Adipocyte (in vitro differentiated cells): ENCODE measurements at regions not wholly inside any gene's neighbourhood (a gene's known extent, or its start where the extent isn't known, plus 50 kb on each side); places are given as distances from the start of the nearest gene placed in this dataset.

Experiments used
- DNase-seq: peaks from one replicate; pipeline ENCODE4 v3.0.0-alpha.2; 2015; ENCODE audit warnings: low read depth
- H3K27me3 ChIP-seq: replicated peaks from 2 replicates; pipeline ENCODE4 v1.7.0; 2013; ENCODE audit warnings: mild to moderate bottlenecking, low read length, moderate library complexity; ENCODE audit not compliant: control insufficient read depth, insufficient read depth
- H3K36me3 ChIP-seq: 2 replicates; pipeline ENCODE4 v1.7.0; 2013; ENCODE audit warnings: low read length, mild to moderate bottlenecking, moderate library complexity; ENCODE audit not compliant: control insufficient read depth, insufficient read depth, severe bottlenecking
- H3K4me1 ChIP-seq: 2 replicates; pipeline ENCODE4 v1.7.0; 2013; ENCODE audit warnings: mild to moderate bottlenecking, low read length, moderate library complexity; ENCODE audit not compliant: control insufficient read depth, insufficient read depth
- H3K4me3 ChIP-seq: 2 replicates; pipeline ENCODE4 v1.7.0; 2013; ENCODE audit warnings: mild to moderate bottlenecking, low read length, moderate library complexity
- H3K9ac ChIP-seq: 2 replicates; pipeline ENCODE4 v1.7.0; 2013; ENCODE audit warnings: mild to moderate bottlenecking, low read length, moderate library complexity
- H3K9me3 ChIP-seq: 2 replicates; pipeline ENCODE4 v1.7.0; 2013; ENCODE audit warnings: mild to moderate bottlenecking, low read length, moderate library complexity; ENCODE audit not compliant: control insufficient read depth

DNA sequence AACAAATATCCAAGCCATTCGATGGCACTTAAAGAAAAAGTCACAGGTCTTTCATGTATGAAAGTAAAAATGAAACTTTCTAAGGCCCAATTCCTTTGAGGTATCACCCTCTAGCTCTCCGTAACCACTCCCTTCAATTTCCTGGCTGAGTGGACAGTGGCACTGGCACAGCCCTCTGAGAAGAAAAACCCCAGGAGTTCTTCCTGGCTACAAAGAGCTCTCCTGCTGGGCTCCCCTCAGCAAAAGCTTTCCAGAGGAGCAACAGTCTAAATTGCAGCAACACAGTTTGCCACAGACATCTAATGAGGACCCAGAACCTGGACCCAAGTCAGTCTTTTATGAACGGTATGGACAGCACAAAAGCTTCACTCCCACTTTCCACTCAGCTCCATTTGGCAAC, 71.8 kb downstream of the FUNDC1 start:
- Histone ChIP-seq H3K27me3 (peaks cover 12% of the 10 kb centered on the region), H3K36me3 (no peaks in the 10 kb centered on the region), H3K9me3 (peaks cover 4% of the 10 kb centered on the region), H3K4me3 (no peak overlapping the region), H3K9ac (no peak overlapping the region), H3K4me1 (peaks cover 4% of the 10 kb centered on the region)
- no peak for DNase-seq

DNA sequence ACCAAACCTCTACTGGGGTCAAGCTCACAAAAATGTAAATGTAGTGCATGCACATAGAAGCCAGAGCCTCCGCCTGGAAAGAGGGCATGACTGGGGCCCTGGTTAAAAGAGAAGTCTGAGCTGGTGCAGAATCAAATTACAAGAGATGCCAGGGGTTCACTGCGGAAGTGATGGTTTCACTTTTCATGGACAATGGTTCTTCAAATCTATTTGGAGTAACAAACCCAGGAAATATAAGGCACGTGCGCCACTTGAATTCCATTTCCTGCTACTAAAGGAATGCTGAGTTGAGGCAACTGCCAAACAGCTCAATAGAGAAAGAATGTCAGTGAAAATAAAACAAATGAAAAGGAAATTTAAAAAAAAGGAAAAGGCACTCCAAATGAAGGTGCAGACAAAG, 79.8 kb downstream of the FUNDC1 start:
- Histone ChIP-seq H3K27me3 (peaks cover 14% of the 10 kb centered on the region), H3K9me3 (peaks cover 14% of the 10 kb centered on the region), H3K4me3 (no peak overlapping the region), H3K4me1 (no peaks in the 10 kb centered on the region), H3K36me3 (no peaks in the 10 kb centered on the region), H3K9ac (no peak overlapping the region)
- DNase-seq: peak; percentile 54

DNA sequence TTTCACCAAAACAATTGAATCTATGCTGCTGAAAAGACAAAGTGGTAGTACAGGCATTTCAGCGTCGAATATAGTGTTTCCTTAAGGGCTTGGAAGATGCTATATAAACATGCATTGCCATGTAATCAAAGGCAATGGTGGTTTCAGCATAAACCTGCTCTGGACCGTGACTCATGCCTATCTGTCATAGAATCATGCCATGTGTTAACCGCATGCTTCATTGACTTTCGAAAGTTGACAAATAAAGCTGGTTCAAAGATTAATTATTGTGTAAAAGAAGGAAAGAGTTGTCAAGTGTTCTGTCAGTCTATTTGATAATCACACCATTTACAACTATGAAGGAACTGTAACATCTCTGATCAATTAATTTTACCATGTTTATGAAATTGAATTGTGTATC, 83.2 kb downstream of the FUNDC1 start:
- H3K4me1 ChIP-seq: no peaks in the 10 kb centered on the region
- H3K9ac ChIP-seq: no peak overlapping the region
- no peaks in the 10 kb centered on the region for H3K36me3 ChIP-seq
- H3K27me3 ChIP-seq: peaks cover 15% of the 10 kb centered on the region
- no peak overlapping the region for H3K4me3 ChIP-seq
- DNase-seq: no peak
- peaks cover 11% of the 10 kb centered on the region for H3K9me3 ChIP-seq

DNA sequence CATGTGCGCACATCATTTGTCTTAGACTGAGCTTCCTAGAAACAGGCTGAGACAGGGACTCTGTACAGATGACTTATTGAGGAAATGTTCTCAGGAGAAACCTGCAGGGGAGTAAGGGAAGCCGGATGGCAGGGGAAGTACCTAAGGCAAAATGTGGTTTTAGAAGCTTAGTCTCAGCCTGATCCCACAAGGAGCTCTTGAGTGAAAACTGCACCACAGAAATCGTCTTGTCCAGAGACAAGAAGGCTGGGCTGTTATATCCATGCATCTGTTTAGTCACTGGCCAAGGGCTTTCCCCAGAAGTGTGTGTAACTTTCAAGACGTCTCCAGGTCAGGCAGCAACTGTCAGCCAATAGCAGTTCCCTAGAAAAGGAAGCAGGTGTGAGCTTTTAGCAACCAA, 86.0 kb downstream of the FUNDC1 start:
- Histone ChIP-seq H3K9ac (no peak overlapping the region), H3K9me3 (peaks cover 11% of the 10 kb centered on the region), H3K36me3 (no peaks in the 10 kb centered on the region), H3K27me3 (peaks cover 13% of the 10 kb centered on the region), H3K4me3 (no peak overlapping the region), H3K4me1 (no peaks in the 10 kb centered on the region)
- no peak for DNase-seq

DNA sequence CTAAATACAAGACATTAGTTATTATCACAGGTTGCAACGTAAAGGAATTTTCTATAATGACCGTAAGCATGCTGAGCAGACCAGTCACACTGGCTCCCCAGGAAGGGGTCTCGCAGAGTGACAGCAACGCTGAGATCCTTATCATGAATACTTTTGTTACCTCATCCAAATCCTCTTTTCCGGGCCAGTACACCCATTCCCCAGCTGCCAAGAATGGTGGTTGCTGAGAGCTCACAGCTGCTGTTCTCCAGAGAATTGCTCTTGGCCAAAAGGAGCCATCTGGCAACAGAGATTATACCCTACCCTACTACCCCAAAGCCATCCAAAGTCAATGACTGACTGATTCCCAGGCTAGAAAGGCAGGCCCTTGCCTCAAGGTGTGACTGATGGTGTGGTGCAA, 91.6 kb downstream of the FUNDC1 start:
- Histone ChIP-seq H3K27me3 (peaks cover 12% of the 10 kb centered on the region), H3K36me3 (no peaks in the 10 kb centered on the region), H3K9me3 (peaks cover 19% of the 10 kb centered on the region), H3K4me1 (no peaks in the 10 kb centered on the region), H3K9ac (no peak overlapping the region), H3K4me3 (no peak overlapping the region)
- no peak for DNase-seq

DNA sequence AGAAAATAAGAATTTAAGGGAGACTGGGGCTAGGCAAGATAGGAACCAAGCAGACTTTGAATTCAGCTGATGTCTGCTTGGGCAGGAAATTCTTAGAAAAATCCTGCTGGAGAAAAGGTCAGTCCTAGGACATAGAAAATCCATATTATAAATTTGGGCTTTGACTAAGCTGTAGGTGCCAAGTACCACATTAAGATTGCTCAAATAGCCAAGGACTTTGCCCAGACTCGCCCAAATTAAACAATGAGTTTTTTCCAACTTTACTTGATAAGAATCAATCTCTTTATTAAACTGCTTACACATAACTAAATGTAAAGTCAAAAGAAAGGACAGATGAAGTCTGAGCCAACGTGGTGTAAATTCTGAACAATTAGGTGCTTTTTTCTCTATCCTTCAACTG, 95.4 kb downstream of the FUNDC1 start:
- Histone ChIP-seq H3K36me3 (no peaks in the 10 kb centered on the region), H3K9ac (no peak overlapping the region), H3K4me1 (no peaks in the 10 kb centered on the region), H3K4me3 (no peak overlapping the region), H3K9me3 (peaks cover 19% of the 10 kb centered on the region), H3K27me3 (peaks cover 10% of the 10 kb centered on the region)
- no peak for DNase-seq

DNA sequence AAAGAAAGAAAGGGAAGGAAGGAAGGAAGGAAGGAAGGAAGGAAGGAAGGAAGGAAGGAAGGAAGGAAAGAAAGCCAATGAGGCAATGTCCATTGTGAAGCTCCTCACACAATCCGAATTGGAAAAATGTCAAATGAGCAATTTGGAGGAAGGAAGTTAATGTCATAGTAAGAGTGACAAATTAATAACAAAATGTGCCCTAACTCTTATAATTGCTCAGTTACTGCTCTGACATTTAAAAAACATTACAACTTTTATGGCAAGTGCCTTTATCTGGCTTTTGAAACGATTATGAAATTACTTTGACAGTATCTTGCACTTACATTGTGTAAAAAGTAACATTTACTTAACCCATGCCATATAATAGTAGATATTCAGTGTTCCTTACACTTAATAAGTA, 96.5 kb upstream of the EFHC2 start:
- Histone ChIP-seq H3K9me3 (no peaks in the 10 kb centered on the region), H3K36me3 (no peaks in the 10 kb centered on the region), H3K9ac (no peak overlapping the region), H3K27me3 (no peaks in the 10 kb centered on the region), H3K4me1 (no peaks in the 10 kb centered on the region), H3K4me3 (no peak overlapping the region)
- DNase-seq: no peak

DNA sequence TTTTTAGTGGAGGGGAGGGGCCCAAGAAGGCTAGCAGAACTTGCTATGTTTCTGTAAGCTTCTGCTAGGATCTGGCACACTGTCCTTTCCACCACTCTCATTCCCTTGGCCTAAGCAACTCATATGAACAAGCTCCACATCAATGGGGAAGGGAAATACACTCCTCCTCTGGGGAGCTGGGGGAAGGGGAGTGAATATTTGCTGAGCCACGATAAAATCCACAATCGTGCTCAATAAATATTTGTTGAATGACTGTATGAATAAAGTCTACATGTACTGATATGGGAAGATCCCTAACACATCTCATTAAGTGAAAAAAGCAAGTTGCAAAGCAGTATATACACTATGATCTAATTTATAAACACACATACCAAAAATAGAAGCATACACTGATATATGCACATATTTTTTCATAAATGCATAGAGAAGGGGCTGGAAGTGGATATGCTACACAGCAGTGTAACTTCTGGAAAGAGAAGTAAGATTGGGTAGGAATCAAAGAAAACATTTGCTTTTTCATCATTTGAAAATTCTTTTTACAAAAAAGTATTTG, 95.8 kb upstream of the EFHC2 start:
- DNase-seq: no peak
- no peak overlapping the region for H3K4me3 ChIP-seq
- H3K36me3 ChIP-seq: no peaks in the 10 kb centered on the region
- no peaks in the 10 kb centered on the region for H3K4me1 ChIP-seq
- H3K27me3 ChIP-seq: no peaks in the 10 kb centered on the region
- H3K9ac ChIP-seq: no peak overlapping the region
- H3K9me3 ChIP-seq: no peaks in the 10 kb centered on the region

DNA sequence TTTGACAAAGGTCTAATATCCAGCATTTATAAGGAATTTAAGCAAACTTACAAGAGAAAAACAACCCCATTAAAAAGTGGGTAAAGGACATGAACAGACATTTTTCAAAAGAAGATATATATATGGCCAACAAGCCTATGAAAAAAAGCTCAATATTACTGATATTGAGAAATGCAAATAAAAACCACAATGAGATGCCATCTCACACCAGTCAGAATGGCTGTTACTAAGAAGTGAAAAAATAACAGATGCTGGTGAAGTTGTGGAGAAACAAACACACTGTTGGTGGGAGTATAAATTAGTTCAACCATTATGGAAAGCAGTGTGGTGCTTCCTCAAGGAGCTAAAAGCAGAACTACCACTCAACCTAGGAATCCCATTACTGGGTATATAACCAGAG, 91.6 kb upstream of the EFHC2 start:
- no peaks in the 10 kb centered on the region for H3K27me3 ChIP-seq
- DNase-seq: no peak
- no peak overlapping the region for H3K9ac ChIP-seq
- H3K9me3 ChIP-seq: no peaks in the 10 kb centered on the region
- no peaks in the 10 kb centered on the region for H3K36me3 ChIP-seq
- H3K4me1 ChIP-seq: no peaks in the 10 kb centered on the region
- no peak overlapping the region for H3K4me3 ChIP-seq

DNA sequence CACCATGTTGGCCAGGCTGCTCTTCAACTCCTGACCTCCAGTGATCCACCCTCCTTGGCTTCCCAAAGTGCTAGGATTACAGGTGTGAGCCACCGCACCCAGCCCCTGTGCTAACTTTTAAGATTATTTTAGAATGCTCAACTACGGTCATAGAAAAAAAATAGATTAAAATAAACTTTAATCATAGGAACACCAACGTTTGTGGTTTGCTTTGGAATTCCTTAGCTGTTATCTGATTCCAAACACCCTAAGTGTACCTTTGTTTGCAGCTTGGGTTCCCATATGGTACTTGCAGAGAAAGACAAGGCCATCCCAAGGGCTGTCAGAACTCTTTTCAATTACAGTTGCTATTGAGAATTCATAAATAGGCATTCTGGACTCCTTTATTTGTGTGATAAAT, 90.1 kb upstream of the EFHC2 start:
- H3K36me3 ChIP-seq: no peaks in the 10 kb centered on the region
- DNase-seq: no peak

DNA sequence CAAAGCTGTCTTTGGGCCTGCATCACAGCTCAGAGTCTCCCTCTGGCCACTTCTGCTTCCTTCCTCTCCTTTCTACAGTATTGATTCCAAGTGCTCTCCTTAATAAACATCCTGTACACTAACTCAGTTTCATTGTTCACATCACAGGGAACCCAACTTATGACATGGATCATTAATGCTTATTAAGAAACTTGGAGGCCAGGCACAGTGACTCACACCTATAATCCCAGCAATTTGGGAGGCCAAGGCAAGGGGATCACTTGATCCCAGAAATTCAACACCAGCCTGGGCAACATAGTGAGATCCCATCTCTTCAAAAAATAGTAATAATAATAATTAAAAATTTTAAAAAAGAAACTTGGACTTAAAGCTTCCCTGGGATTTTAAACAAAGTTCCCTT, 89.2 kb upstream of the EFHC2 start:
- no peaks in the 10 kb centered on the region for H3K9me3 ChIP-seq
- no peaks in the 10 kb centered on the region for H3K4me1 ChIP-seq
- no peak overlapping the region for H3K4me3 ChIP-seq
- no peaks in the 10 kb centered on the region for H3K36me3 ChIP-seq
- H3K9ac ChIP-seq: no peak overlapping the region
- no peak for DNase-seq
- H3K27me3 ChIP-seq: peaks cover 14% of the 10 kb centered on the region

More for the DNA sequence above, 90.1 kb upstream of the EFHC2 start:
- Histone ChIP-seq H3K4me3 (no peak overlapping the region), H3K9ac (no peak overlapping the region), H3K9me3 (no peaks in the 10 kb centered on the region), H3K27me3 (peaks cover 6% of the 10 kb centered on the region), H3K4me1 (no peaks in the 10 kb centered on the region)

DNA sequence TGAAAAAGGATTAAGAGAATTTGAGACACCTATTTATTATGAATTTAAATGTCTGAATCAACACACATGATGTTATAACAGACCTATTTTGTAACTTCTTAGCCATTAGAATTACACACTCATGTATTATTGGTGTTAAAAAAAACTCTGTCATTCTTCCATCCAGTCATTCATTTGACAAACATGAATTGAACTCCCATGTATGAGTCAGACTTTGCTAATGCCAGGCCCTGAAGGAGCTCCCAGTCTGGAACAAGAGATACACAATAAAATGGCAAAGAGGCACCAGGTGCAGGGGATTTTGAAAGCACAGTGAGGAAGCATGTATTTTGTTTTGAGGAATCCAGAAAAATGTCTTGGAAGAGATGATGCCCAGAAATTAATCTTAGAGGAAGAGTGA, 87.7 kb upstream of the EFHC2 start:
- no peaks in the 10 kb centered on the region for H3K36me3 ChIP-seq
- H3K9me3 ChIP-seq: peaks cover 2% of the 10 kb centered on the region
- no peak overlapping the region for H3K9ac ChIP-seq
- no peaks in the 10 kb centered on the region for H3K4me1 ChIP-seq
- H3K27me3 ChIP-seq: peaks cover 14% of the 10 kb centered on the region
- peak; percentile 29 for DNase-seq
- H3K4me3 ChIP-seq: no peak overlapping the region
